ENCODE measurements at regions not wholly inside any gene's neighbourhood (a gene's known extent, or its start where the extent isn't known, plus 50 kb on each side); places are given as distances from the start of the nearest gene placed in this dataset.
"Not testable (repeated sequence)": the region's sequence is repeated elsewhere in the genome, so short reads cannot be mapped to it uniquely, and the experiment has no call there.

DNA sequence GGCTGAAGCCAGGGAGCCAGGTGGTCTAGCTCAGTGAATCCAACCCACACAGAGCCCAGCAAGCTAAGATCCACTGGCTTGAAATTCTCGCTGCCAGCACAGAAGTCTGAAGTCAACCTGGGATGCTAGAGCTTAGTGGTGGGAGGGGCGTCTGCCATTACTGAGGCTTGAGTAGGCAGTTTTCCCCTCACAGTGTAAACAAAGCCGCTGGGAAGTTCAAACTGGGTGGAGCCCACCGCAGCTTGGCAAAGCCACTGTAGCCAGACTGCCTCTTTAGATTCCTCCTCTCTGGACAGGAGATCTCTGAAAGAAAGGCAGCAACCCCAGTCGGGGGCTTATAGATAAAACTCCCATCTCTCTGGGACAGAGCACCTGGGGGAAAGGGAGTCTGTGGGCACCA is 452.1 kb downstream of the NR4A2 start:
- DNase-seq = not testable (repeated sequence)

- DNase-seq = not testable (repeated sequence)
Observed at GRCh38 chr2:155879900-155880299, 452.6 kb downstream of the NR4A2 start.

DNA sequence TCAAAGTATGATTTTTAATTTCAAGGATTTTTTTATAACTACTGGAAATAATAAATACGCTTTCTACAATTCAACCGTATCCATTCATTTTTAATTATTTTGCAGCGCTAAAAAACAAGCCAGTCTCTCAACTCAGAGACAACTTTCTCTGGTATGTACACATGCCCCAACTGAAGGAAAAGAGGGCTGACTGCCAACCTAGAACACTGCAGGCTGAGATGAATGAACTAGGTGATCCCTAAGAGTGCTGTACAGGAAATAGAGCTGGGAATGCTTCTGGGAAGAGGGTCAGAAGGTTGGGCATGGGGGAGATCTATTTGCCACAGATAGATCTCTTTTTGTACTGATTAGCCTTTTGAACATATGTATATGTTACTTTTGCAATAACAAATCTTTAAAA is 460.1 kb downstream of the NR4A2 start:
- no peak for DNase-seq

- no peak for DNase-seq
Observed at GRCh38 chr2:155871940-155872339, 460.6 kb downstream of the NR4A2 start.

- DNase-seq = no peak
Observed at GRCh38 chr2:155867564-155867963, 465.0 kb downstream of the NR4A2 start.

DNA sequence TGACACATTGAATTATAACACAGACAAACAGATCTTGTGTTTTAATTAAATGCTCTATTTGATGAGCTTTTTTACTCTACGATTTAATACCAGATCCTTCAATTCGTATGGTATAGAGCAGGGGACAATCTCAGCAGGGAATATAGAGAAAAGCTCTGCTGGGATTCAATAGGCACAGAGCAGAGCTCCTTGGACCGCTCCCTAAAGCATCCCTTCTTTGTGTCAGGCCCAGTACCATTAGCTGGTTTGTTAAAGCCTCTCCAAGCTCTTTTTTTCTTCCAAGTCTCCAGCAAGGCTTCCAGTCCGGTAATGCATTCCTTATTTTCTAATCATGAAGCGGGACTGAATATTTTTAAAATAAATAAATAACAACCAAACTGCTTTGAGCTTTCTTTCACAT is 466.0 kb downstream of the NR4A2 start:
- no peak for DNase-seq

DNA sequence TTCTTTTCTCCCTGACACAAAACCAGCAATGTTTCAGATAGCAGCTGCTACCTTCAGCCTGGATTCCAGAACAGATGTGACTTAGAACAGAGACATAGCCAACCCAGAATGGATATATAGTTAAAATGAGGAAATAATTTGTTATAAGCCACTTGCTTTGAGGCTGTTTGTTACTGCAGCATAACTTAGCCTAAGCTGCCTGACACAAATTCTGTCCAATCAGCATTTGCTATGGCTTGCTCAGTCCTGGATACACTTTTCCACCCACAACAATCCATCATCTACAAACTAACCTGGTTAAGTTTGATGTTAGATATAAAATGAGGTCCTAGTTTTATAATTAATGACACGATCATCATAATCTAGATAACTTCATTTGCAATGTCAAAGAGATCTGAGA is 480.4 kb downstream of the NR4A2 start:
- no peak for DNase-seq

GRCh38 chr2:155846259-155846658 is 486.3 kb downstream of the NR4A2 start:
- no peak for DNase-seq

DNA sequence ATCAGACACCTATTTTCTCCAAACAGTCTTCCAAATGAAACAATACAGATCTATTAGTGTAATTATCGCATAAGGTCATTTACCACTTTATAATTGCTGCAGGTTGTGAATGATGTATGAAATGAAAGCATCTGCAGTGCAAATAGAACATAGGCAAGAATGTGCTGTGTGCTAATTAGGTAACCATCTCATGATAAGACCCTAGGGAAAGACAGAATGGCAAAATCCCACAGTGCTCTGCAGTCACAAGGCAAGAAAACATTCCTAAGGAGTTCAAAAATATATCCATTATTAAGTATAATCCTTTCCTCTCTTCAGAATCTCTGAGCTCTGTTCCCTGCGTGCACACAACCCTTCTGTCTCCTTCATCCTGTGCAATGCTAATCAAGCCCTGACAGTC is 488.1 kb downstream of the NR4A2 start:
- DNase-seq = no peak

GRCh38 chr2:155842103-155842502 is 490.4 kb downstream of the NR4A2 start:
- no peak for DNase-seq

- DNase-seq = no peak
Observed at GRCh38 chr2:155841442-155841841, 491.1 kb downstream of the NR4A2 start.

DNA sequence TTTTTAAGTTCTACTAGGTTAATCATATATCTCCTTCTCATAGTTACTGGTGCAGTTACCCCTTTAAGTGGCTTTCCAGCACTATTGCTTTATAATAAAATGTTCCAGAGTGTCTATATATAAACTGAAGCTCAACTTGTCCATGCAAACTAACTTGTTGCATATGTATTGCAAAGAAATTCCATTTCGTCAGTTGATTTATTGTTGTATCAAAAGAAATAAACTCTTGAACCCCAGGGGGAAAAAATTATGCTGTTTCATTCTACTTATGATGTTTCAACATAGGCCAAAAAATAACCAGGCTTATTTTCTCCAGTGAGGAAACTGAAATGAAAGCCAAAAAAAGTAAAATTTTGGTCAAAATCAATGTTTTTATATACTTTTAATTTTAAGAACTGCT is 491.9 kb downstream of the NR4A2 start:
- DNase-seq = no peak

DNA sequence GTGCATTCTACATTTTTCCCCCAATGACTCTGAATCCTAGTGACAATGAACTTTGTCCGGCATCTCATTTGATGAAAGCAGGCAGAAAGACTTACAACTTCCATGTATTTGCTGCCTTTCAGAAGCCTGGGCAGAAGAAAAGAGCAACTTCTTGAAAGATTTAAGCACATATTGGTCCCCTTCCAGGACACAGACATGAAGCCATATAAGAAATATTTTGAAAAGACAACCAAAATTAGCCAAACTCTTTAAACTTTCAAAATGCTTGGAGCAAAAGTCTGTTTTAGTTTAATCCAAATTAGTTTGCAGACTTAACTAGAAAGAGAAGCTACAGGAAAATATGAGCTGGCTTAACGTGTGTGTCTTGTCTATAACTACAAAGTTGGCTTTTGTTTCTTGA is 492.5 kb downstream of the NR4A2 start:
- no peak for DNase-seq

DNA sequence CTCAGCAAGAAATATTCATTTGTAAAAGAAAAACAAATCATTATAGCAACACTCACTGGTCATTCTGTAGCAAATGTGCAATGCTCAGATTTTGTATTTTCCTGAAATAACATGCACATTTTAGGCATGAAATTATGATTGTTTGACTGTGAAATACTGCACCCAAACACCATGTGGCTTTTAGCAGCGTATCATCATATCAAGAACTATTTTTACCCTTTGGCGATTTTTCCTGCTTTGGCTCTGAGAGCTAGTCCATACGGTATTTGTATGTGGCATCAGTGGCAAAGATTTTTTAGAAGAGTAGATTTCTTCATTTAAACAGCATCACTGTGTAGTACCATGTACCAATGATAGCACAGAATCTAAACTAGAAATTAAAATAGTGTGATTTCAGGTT is 493.1 kb downstream of the NR4A2 start:
- DNase-seq = no peak

DNA sequence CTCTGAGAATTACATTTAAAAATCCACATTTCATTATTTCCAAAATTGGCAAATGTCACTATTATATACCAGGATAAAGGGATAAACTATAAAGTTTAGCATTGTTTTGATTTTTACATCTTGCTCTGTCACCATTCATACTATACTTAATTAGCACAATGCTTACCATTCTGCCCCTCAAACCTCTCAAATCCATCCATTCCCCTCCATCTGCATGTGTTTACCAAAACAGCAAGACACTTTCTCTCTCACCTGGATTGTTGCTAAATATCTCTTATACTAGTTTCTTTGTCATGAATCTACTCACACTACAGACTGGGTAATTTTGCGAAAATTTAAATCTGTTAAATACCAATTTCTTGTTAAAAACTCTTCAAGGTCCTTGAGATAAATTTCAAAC is 496.1 kb downstream of the NR4A2 start:
- no peak for DNase-seq

GRCh38 chr2:155830817-155831579 is 501.5 kb downstream of the NR4A2 start:
- DNase-seq = no peak

DNA sequence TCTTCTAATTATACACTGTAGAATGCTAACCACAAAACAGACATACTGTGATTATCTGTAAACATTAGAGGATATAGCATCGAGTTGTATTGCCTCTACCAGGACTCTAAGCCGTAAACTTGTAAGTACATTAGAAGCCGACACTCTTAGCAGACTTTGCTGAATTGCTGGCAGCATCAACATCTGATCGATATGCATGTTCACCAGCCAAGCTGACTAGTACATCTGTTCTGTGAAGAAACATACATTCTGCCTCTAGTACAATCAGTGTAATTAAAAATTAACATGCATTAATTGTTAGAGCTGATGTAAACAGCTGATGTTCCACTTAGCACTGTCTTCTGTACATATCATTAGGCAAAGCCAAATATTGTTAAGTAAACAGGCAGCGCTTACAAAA is 502.2 kb downstream of the NR4A2 start:
- no peak for DNase-seq

DNA sequence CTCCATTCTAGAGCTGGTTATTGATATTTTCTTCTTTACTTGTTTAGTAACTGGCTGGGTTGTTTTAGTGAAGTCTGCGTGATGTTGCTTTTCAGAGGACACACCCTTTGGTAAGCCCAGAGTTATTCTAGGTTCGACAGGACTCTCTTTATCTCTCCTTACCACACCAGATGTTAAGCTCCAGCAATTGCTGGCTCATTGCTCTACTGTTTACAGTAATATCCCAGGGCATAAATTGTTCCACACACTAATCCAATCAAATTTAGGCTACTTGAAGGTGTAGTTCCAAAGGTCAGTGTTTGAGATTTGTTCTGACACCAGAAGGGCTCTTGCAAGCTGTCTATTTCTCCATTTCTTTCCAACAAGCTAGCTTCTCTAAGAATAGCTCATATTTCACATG is 506.6 kb downstream of the NR4A2 start:
- DNase-seq = no peak

- no peak for DNase-seq
Observed at GRCh38 chr2:155815851-155816250, 516.7 kb downstream of the NR4A2 start.

DNA sequence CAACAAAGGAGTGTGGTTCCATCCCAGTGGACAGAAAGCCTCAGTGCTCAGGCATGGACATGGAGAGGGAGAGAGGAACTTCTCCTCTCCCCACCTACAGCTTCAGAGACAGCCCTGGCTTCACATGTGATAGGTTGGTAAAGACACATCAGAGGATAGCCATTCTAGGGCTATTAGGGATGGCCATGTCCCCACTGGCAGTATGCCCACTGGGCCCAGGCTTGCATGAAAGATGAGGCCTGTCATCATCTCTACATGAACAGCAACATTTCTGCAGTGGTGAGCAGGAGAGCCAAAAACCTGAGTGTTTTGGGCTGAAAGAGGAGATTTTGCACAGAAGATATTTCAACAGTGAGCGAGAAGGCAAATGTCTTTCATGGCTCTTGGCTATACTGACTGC is 517.2 kb downstream of the NR4A2 start:
- DNase-seq = no peak

DNA sequence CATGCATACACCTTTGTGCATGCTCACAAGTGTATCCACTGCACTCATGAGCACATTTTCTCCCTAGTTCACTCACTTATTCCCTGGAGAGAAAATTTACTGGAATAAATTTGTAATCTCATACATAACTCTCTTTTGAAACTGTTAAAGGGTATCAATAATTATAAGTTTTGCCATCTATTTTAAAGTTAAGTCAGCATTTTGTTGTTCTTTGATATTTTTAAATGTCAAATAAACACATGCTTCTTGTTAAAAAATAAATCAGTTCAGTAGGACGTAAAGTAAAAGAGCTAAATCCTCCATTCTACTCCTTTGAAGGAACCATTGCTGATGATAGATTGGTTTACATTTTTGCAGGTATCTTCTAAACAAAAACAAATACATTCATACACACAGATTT is 522.1 kb downstream of the NR4A2 start:
- DNase-seq = no peak

DNA sequence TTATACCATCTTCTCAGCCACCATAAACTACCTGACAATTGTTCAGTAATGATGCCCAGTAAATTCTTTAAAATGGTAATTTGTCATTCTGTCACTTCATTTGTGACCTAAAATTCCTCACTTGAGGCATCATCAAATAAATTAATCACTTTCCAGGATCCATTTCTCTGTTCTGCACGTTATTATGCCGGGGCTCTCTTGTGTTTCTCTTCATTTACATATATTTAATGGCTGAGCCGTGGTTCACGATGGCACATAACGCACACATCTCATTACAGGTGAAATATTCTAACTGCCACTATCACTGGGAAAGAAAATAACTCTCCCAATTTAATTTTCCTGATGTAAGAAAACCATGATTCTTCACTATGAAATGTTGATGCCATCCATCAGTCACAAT is 529.6 kb downstream of the NR4A2 start:
- DNase-seq = no peak

GRCh38 chr2:155792666-155793065 is 539.9 kb downstream of the NR4A2 start:
- no peak for DNase-seq

DNA sequence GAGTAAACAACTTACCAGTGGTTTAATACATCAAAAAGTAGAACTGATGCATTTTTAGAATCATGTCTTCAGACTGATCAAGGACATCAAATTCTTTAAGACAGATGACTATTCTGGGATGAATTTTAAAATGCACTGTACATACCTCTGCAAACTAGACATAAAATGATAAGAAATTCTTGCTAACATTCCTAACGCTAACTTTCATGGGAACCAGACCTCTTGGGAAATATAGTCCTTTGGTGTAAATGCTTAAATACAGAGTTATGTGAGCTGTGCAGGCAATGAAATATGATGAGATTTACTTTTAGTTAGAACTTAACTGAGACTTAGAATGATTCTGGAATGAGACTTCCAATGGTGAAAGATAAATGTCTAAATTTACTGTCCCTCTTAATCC is 562.0 kb downstream of the NR4A2 start:
- no peak for DNase-seq

DNA sequence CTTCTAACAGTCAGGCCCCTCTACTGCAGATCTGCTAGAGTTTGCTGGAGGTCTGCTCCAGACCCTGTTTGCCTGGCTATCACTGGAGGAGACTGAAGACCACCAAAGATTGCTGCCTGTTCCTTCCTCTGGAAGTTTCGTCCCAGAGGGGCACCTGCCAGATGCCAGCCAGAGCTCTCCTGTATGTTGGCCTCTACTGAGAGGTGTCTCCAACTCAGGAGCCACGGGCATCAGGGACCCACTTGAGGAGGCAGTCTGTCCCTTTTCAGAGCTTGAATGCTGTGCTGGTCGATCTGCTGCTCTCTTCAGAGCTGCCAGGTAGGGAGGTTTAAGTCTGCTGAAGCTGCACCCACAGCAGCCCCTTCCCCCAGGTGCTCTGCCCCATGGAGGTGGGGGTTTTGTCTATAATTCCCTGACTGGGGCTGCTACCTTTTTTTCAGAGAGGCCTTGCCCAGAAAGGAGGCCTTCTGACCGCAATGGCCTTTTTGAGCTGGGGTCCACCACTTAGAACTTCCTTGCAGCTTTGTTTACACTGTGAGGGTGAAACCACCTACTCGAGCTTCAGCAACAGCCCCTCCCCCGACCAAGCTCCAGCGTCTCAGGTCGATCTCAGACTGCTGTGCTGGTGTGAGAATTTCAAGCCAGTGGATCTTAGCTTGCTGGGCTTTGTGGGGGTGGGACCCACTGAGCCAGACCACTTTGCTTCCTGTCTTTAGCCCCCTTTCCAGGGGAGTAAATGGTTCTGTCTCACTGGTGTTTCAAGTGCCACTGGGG is 566.0 kb downstream of the NR4A2 start:
- no peak for DNase-seq

All from activated naive CD4-positive, alpha-beta T cell treated with anti-CD3 and anti-CD28 coated beads, Interleukin-2, amount 50 U/mL, for 16 hours (primary cell).